ENCODE measurements at regions not wholly inside any gene's neighbourhood (a gene's known extent, or its start where the extent isn't known, plus 50 kb on each side); places are given as distances from the start of the nearest gene placed in this dataset.

DNA sequence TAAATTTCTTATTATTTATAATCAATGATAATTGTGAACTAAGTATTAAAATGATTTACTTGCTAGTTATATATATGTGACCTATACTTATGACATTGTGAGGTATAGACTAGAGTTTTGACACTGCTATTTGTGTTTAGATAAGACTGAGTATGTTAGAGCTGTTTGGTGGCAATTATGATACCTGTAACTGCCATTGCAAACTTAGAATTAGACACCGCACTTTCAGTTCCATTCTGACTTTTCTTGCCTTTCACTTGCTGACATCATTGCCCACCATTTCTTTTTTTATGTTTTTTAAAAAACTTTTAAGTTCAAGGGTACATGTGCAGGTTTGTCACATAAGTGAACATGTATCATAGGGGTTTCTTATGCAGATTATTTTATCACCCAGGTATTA, 214.5 kb downstream of the MBL2 start:
- TF ChIP-seq CTCF (conservative IDR thresholded peaks at IDR 0.05) (no peak), ZFX (IDR thresholded peaks at IDR 0.05) (no peak)

Measured in C4-2B (cell line).